WTC11 (cell line): ENCODE measurements at regions not wholly inside any gene's neighbourhood (a gene's known extent, or its start where the extent isn't known, plus 50 kb on each side); places are given as distances from the start of the nearest gene placed in this dataset.

Experiments used
- ESRRA ChIP-seq: sonication (generic); formaldehyde crosslinking; IDR thresholded peaks from 2 replicates; pipeline ENCODE4 v1.8.1; 2022; ENCODE audit warnings: mild to moderate bottlenecking, missing genetic modification reagents, borderline replicate concordance
- ETV6 ChIP-seq: sonication (generic); formaldehyde crosslinking; IDR thresholded peaks from 2 replicates; pipeline ENCODE4 v1.8.1; 2022; ENCODE audit warnings: mild to moderate bottlenecking, missing genetic modification reagents
- FOXJ3 ChIP-seq: sonication (generic); formaldehyde crosslinking; IDR thresholded peaks from 2 replicates; pipeline ENCODE4 v1.9.0; 2021; ENCODE audit warnings: missing genetic modification reagents, mild to moderate bottlenecking, borderline replicate concordance
- JUN ChIP-seq: sonication (generic); formaldehyde crosslinking; IDR thresholded peaks from 2 replicates; pipeline ENCODE4 v1.8.0; 2023; ENCODE audit warnings: mild to moderate bottlenecking, missing genetic modification reagents
- SP1 ChIP-seq: sonication (generic); formaldehyde crosslinking; conservative IDR thresholded peaks from 2 replicates; pipeline ENCODE4 v1.8.1; 2022; ENCODE audit warnings: missing genetic modification reagents
- TF ChIP-seq, protein P1 (sequence below): sonication (generic); formaldehyde crosslinking; IDR thresholded peaks from 2 replicates; pipeline ENCODE4 v1.8.1; 2023; ENCODE audit warnings: mild to moderate bottlenecking, missing genetic modification reagents
- TF ChIP-seq, protein P2 (sequence below): fragments of 200-600 bp; IDR thresholded peaks from 2 replicates; pipeline ENCODE4 v1.8.0; 2022; ENCODE audit warnings: antibody characterized with exemption
- TF ChIP-seq, protein P3 (sequence below): sonication (generic); formaldehyde crosslinking; IDR thresholded peaks from 2 replicates; pipeline ENCODE4 v1.8.0; 2022; ENCODE audit warnings: mild to moderate bottlenecking, missing genetic modification reagents
- TF ChIP-seq, protein P4 (sequence below): sonication (generic); formaldehyde crosslinking; IDR thresholded peaks from 2 replicates; pipeline ENCODE4 v1.8.0; 2023; ENCODE audit warnings: missing genetic modification reagents, mild to moderate bottlenecking, borderline replicate concordance
- TF ChIP-seq, protein P5 (sequence below): sonication (generic); formaldehyde crosslinking; IDR thresholded peaks from 2 replicates; pipeline ENCODE4 v1.8.0; 2023; ENCODE audit warnings: missing genetic modification reagents

DNA sequence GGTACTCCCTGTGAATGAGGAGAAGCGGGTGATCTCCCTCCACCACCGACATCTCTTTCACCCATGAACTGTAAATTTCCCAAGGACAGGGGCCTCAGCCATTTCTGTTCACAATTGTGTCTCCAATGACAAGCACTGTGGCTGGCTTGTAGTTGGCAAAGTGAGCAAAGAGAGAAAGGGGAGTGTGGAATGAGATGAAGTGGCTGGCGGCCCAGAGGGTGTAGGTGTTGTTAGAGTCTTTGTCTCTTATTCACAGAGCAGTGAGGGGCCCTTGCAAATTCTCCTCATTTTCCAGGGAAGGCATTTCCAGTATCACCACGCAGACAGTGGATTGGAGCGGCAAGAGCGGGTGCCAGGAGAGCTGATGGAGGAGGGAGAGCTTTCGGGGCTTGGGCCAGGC, 411.7 kb upstream of the EEF2KMT start:
- TF ChIP-seq, protein P1, sequence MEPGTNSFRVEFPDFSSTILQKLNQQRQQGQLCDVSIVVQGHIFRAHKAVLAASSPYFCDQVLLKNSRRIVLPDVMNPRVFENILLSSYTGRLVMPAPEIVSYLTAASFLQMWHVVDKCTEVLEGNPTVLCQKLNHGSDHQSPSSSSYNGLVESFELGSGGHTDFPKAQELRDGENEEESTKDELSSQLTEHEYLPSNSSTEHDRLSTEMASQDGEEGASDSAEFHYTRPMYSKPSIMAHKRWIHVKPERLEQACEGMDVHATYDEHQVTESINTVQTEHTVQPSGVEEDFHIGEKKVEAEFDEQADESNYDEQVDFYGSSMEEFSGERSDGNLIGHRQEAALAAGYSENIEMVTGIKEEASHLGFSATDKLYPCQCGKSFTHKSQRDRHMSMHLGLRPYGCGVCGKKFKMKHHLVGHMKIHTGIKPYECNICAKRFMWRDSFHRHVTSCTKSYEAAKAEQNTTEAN (CRISPR knock-in tag), result no peak
- TF ChIP-seq FOXJ3 (no peak), ETV6 (no peak), JUN (no peak), SP1 (CRISPR knock-in tag) (no peak), ESRRA (CRISPR knock-in tag) (no peak)
- TF ChIP-seq, protein P2, sequence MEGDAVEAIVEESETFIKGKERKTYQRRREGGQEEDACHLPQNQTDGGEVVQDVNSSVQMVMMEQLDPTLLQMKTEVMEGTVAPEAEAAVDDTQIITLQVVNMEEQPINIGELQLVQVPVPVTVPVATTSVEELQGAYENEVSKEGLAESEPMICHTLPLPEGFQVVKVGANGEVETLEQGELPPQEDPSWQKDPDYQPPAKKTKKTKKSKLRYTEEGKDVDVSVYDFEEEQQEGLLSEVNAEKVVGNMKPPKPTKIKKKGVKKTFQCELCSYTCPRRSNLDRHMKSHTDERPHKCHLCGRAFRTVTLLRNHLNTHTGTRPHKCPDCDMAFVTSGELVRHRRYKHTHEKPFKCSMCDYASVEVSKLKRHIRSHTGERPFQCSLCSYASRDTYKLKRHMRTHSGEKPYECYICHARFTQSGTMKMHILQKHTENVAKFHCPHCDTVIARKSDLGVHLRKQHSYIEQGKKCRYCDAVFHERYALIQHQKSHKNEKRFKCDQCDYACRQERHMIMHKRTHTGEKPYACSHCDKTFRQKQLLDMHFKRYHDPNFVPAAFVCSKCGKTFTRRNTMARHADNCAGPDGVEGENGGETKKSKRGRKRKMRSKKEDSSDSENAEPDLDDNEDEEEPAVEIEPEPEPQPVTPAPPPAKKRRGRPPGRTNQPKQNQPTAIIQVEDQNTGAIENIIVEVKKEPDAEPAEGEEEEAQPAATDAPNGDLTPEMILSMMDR, result no peak
- TF ChIP-seq, protein P3, sequence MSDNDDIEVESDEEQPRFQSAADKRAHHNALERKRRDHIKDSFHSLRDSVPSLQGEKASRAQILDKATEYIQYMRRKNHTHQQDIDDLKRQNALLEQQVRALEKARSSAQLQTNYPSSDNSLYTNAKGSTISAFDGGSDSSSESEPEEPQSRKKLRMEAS, result no peak
- TF ChIP-seq, protein P4, sequence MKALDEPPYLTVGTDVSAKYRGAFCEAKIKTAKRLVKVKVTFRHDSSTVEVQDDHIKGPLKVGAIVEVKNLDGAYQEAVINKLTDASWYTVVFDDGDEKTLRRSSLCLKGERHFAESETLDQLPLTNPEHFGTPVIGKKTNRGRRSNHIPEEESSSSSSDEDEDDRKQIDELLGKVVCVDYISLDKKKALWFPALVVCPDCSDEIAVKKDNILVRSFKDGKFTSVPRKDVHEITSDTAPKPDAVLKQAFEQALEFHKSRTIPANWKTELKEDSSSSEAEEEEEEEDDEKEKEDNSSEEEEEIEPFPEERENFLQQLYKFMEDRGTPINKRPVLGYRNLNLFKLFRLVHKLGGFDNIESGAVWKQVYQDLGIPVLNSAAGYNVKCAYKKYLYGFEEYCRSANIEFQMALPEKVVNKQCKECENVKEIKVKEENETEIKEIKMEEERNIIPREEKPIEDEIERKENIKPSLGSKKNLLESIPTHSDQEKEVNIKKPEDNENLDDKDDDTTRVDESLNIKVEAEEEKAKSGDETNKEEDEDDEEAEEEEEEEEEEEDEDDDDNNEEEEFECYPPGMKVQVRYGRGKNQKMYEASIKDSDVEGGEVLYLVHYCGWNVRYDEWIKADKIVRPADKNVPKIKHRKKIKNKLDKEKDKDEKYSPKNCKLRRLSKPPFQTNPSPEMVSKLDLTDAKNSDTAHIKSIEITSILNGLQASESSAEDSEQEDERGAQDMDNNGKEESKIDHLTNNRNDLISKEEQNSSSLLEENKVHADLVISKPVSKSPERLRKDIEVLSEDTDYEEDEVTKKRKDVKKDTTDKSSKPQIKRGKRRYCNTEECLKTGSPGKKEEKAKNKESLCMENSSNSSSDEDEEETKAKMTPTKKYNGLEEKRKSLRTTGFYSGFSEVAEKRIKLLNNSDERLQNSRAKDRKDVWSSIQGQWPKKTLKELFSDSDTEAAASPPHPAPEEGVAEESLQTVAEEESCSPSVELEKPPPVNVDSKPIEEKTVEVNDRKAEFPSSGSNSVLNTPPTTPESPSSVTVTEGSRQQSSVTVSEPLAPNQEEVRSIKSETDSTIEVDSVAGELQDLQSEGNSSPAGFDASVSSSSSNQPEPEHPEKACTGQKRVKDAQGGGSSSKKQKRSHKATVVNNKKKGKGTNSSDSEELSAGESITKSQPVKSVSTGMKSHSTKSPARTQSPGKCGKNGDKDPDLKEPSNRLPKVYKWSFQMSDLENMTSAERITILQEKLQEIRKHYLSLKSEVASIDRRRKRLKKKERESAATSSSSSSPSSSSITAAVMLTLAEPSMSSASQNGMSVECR (CRISPR knock-in tag), result no peak
- TF ChIP-seq, protein P5, sequence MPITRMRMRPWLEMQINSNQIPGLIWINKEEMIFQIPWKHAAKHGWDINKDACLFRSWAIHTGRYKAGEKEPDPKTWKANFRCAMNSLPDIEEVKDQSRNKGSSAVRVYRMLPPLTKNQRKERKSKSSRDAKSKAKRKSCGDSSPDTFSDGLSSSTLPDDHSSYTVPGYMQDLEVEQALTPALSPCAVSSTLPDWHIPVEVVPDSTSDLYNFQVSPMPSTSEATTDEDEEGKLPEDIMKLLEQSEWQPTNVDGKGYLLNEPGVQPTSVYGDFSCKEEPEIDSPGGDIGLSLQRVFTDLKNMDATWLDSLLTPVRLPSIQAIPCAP, result no peak
